Loucy (cell line): ENCODE measurements at regions not wholly inside any gene's neighbourhood (a gene's known extent, or its start where the extent isn't known, plus 50 kb on each side); places are given as distances from the start of the nearest gene placed in this dataset.
"Not testable (repeated sequence)": the region's sequence is repeated elsewhere in the genome, so short reads cannot be mapped to it uniquely, and the experiment has no call there.

Experiments
- H2AFZ ChIP-seq: fragments of 200-600 bp; sonication (generic); 2 replicates; pipeline ENCODE4 v1.6.0; 2016; ENCODE audit warnings: antibody characterized with exemption, mild to moderate bottlenecking, low read length, moderate library complexity
- H3F3A ChIP-seq: fragments of 200-600 bp; 2 replicates; pipeline ENCODE4 v1.6.0; 2016; ENCODE audit warnings: antibody characterized with exemption, low read depth, mild to moderate bottlenecking
- H3K27me3 ChIP-seq: fragments of 200-600 bp; sonication (generic); 2 replicates; pipeline ENCODE4 v1.6.1; 2014; ENCODE audit warnings: low read length, mild to moderate bottlenecking; ENCODE audit not compliant: insufficient read depth, poor library complexity, severe bottlenecking
- H3K36me3 ChIP-seq: fragments of 200-600 bp; sonication (generic); 2 replicates; pipeline ENCODE4 v1.6.1; 2016; ENCODE audit warnings: low read length; ENCODE audit not compliant: insufficient read depth
- H3K4me1 ChIP-seq: fragments of 200-600 bp; sonication (generic); 2 replicates; pipeline ENCODE4 v1.5.1; 2014; ENCODE audit warnings: low read length, mild to moderate bottlenecking; ENCODE audit not compliant: insufficient read depth, poor library complexity, severe bottlenecking
- H3K4me2 ChIP-seq: fragments of 200-600 bp; sonication (generic); 2 replicates; pipeline ENCODE4 v1.6.0; 2014; ENCODE audit warnings: antibody characterized with exemption, low read length, low read depth, mild to moderate bottlenecking; ENCODE audit not compliant: poor library complexity, severe bottlenecking
- H3K4me3 ChIP-seq: fragments of 200-600 bp; sonication (generic); 2 replicates; pipeline ENCODE4 v1.5.1; 2014; ENCODE audit warnings: low read length, mild to moderate bottlenecking, mixed read lengths; ENCODE audit not compliant: poor library complexity, severe bottlenecking
- H3K79me2 ChIP-seq: fragments of 200-600 bp; sonication (generic); 2 replicates; pipeline ENCODE4 v1.6.1; 2014; ENCODE audit warnings: low read length; ENCODE audit not compliant: insufficient read depth
- H3K9ac ChIP-seq: fragments of 200-600 bp; sonication (generic); 2 replicates; pipeline ENCODE4 v1.6.0; 2014; ENCODE audit warnings: mild to moderate bottlenecking, low read depth, low read length, moderate library complexity; ENCODE audit not compliant: poor library complexity, severe bottlenecking
- H3K9me2 ChIP-seq: fragments of 200-600 bp; sonication (generic); replicated peaks from 2 replicates; pipeline ENCODE4 v1.6.1; 2016; ENCODE audit warnings: low read depth, low read length, mixed read lengths
- H3K9me3 ChIP-seq: fragments of 200-600 bp; sonication (generic); 2 replicates; pipeline ENCODE4 v1.6.1; 2014; ENCODE audit warnings: mild to moderate bottlenecking, antibody characterized with exemption, low read length, low read depth; ENCODE audit not compliant: insufficient read depth
- H4K20me1 ChIP-seq: fragments of 200-600 bp; sonication (generic); 2 replicates; pipeline ENCODE4 v1.6.0; 2014; ENCODE audit warnings: antibody characterized with exemption, low read length, mild to moderate bottlenecking; ENCODE audit not compliant: insufficient read depth, poor library complexity, severe bottlenecking
- CTCF ChIP-seq: fragments of 200-600 bp; sonication (generic); conservative IDR thresholded peaks from 2 replicates; pipeline ENCODE4 v1.5.1; 2014; ENCODE audit warnings: mild to moderate bottlenecking, antibody characterized with exemption, low read length
- EZH2phosphoT487 ChIP-seq: fragments of 200-600 bp; IDR thresholded peaks from 2 replicates; pipeline ENCODE4 v1.6.1; 2018; ENCODE audit warnings: antibody characterized with exemption, mild to moderate bottlenecking, moderate library complexity, borderline replicate concordance

GRCh38 chr2:198517976-198518375, 713.6 kb downstream of the PLCL1 start:
- no peak for TF ChIP-seq CTCF
- no peak for TF ChIP-seq EZH2phosphoT487
- Histone ChIP-seq H3K9ac (no peak overlapping the region), H3K9me2 (no peaks in the 10 kb centered on the region), H3K4me2 (no peak overlapping the region), H3F3A (no peaks in the 10 kb centered on the region), H2AFZ (no peak overlapping the region), H3K36me3 (no peaks in the 10 kb centered on the region), H3K4me3 (no peak overlapping the region), H3K79me2 (no peaks in the 10 kb centered on the region), H3K27me3 (no peaks in the 10 kb centered on the region), H4K20me1 (no peaks in the 10 kb centered on the region), H3K4me1 (no peaks in the 10 kb centered on the region), H3K9me3 (no peaks in the 10 kb centered on the region)

- not testable (repeated sequence) for H3K36me3 ChIP-seq, H3K4me1 ChIP-seq, H3K4me3 ChIP-seq, H3K9me2 ChIP-seq, H3K79me2 ChIP-seq, H4K20me1 ChIP-seq, H3K4me2 ChIP-seq, H3F3A ChIP-seq, H3K9me3 ChIP-seq, H2AFZ ChIP-seq, H3K9ac ChIP-seq, H3K27me3 ChIP-seq
Measured at GRCh38 chr2:198508610-198509009, 704.2 kb downstream of the PLCL1 start.

GRCh38 chr2:198499539-198499938, 695.1 kb downstream of the PLCL1 start:
- Histone ChIP-seq H3K4me3 (no peak overlapping the region), H3K9ac (no peak overlapping the region), H3K79me2 (no peaks in the 10 kb centered on the region), H3K9me3 (no peaks in the 10 kb centered on the region), H3K9me2 (no peaks in the 10 kb centered on the region), H3K4me1 (peaks cover 8% of the 10 kb centered on the region), H3K4me2 (no peak overlapping the region), H3F3A (no peaks in the 10 kb centered on the region), H2AFZ (no peak overlapping the region), H3K36me3 (no peaks in the 10 kb centered on the region), H3K27me3 (no peaks in the 10 kb centered on the region), H4K20me1 (no peaks in the 10 kb centered on the region)
- TF ChIP-seq EZH2phosphoT487 = no peak
- TF ChIP-seq CTCF = no peak

DNA sequence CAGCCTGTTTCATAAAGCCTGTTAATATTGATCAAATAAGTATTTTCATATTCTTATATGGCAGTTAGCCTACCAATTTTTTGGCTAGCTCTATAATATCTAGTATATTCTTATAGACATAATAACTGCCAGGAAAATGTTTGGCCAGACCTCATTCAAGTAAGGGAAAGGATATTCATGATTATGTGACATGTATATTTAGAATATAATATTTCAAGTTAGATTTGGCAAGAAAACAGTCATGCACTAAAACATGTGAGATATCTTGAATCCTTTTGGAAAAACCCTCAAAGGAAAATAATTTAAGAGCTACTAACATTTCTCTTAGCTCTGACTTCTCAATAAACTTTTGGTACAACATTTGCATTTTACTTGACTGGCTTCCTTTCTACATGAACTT, 694.1 kb downstream of the PLCL1 start:
- no peaks in the 10 kb centered on the region for H3K9me2 ChIP-seq
- no peak overlapping the region for H3K9ac ChIP-seq
- no peaks in the 10 kb centered on the region for H3K9me3 ChIP-seq
- TF ChIP-seq EZH2phosphoT487 = no peak
- no peak for TF ChIP-seq CTCF
- H4K20me1 ChIP-seq = no peaks in the 10 kb centered on the region
- no peaks in the 10 kb centered on the region for H3K36me3 ChIP-seq
- H3K79me2 ChIP-seq = no peaks in the 10 kb centered on the region
- no peak overlapping the region for H2AFZ ChIP-seq
- peaks cover 6% of the 10 kb centered on the region for H3K4me1 ChIP-seq
- H3K27me3 ChIP-seq = no peaks in the 10 kb centered on the region
- H3K4me2 ChIP-seq = no peak overlapping the region
- H3F3A ChIP-seq = no peaks in the 10 kb centered on the region
- H3K4me3 ChIP-seq = no peak overlapping the region
